ENCODE measurements at regions not wholly inside any gene's neighbourhood (a gene's known extent, or its start where the extent isn't known, plus 50 kb on each side); places are given as distances from the start of the nearest gene placed in this dataset.

GRCh38 chr12:24143928-24144327, 194.5 kb upstream of the SOX5 start:
- Histone ChIP-seq H3K23ac (ENCODE audit: low read depth, low read length) (no peak overlapping the region), H3K56ac (ENCODE audit: extremely low read depth, insufficient read depth, low read length) (no peak overlapping the region), H3K9me1 (ENCODE audit: insufficient read depth, low read length) (no peaks in the 10 kb centered on the region; the same call in 1 of the 2 replicates), H2AK9ac (replicated peaks; ENCODE audit: low read depth, low read length, poor library complexity) (no peak overlapping the region), H3K4ac (ENCODE audit: low read depth, low read length) (no peak overlapping the region), H2BK120ac (ENCODE audit: low read depth, low read length) (no peak overlapping the region), H3K27ac (ENCODE audit: insufficient read depth, low read length) (no peak overlapping the region), H3K36me3 (ENCODE audit: control insufficient read depth, insufficient read depth, low read length) (no peaks in the 10 kb centered on the region), H3K14ac (replicated peaks; ENCODE audit: low read depth, low read length) (no peak overlapping the region), H3K79me1 (ENCODE audit: low read depth in 1 of 2, low read length in 2 of 2) (no peaks in the 10 kb centered on the region), H4K5ac (ENCODE audit: low read depth, low read length) (no peak overlapping the region), H4K8ac (ENCODE audit: low read depth in 2 of 2, low read length in 2 of 2) (no peak overlapping the region), H3K9ac (ENCODE audit: low read depth, low read length) (no peak overlapping the region), H3K4me3 (ENCODE audit: insufficient read depth, low read depth, low read length) (no peak overlapping the region), H2BK20ac (ENCODE audit: low read depth, low read length) (no peak overlapping the region), H2BK15ac (ENCODE audit: low read depth, low read length) (no peak overlapping the region), H4K20me1 (ENCODE audit: insufficient read depth, low read length) (no peaks in the 10 kb centered on the region), H3K18ac (ENCODE audit: low read depth, low read length) (no peak overlapping the region), H2AK5ac (ENCODE audit: low read depth, low read length) (no peak overlapping the region), H3K27me3 (ENCODE audit: control insufficient read depth, insufficient read depth, low read length) (no peaks in the 10 kb centered on the region), H2AFZ (replicated peaks; ENCODE audit: low read length, poor library complexity) (no peak overlapping the region), H2BK5ac (ENCODE audit: low read depth, low read length, poor library complexity, severe bottlenecking) (no peak overlapping the region), H3K4me1 (ENCODE audit: control insufficient read depth, insufficient read depth, low read length) (no peaks in the 10 kb centered on the region), H3K9me3 (ENCODE audit: control insufficient read depth, insufficient read depth, low read length) (no peaks in the 10 kb centered on the region), H4K91ac (ENCODE audit: insufficient read depth, low read depth, low read length) (no peak overlapping the region), H3K4me2 (ENCODE audit: low read depth, low read length) (no peak overlapping the region)
- dilution Hi-C loops (cut with HindIII; ENCODE audit: low sequenced_read_pairs, unreplicated experiment): no loop called here
- ChIA-PET POLR2A (ENCODE audit: unreplicated experiment) (interaction anchor here (0.6 kb wide), 1 partner anchor 660 kb away, joined by 6 read pairs; no protein-coding TSS in a partner anchor), CTCF (interaction anchor here (0.7 kb wide), 1 partner anchor 521 kb away, joined by 4 read pairs; no protein-coding TSS in a partner anchor)
- TF ChIP-seq BHLHE40 (IDR thresholded peaks at IDR 0.05; ENCODE audit: low read depth, low read length): no peak
- no peak for TF ChIP-seq RFX5 (IDR thresholded peaks at IDR 0.05; ENCODE audit: low read depth, low read length)
- TF ChIP-seq POLR2A (IDR thresholded peaks at IDR 0.05; ENCODE audit: low read depth, low read length): no peak
- TF ChIP-seq USF2 (IDR thresholded peaks at IDR 0.05; ENCODE audit: low read depth, low read length): no peak
- TF ChIP-seq SMC3 (IDR thresholded peaks at IDR 0.05; ENCODE audit: low read depth, low read length): no peak
- no peak for TF ChIP-seq CHD1 (IDR thresholded peaks at IDR 0.05; ENCODE audit: low read depth, low read length)
- TF ChIP-seq CTCF (conservative IDR thresholded peaks at IDR 0.05; ENCODE audit: low read depth, low read length): no peak
- TF ChIP-seq CEBPB (IDR thresholded peaks at IDR 0.05; ENCODE audit: low read depth, low read length): no peak
- no peak for TF ChIP-seq NFE2L2 (IDR thresholded peaks at IDR 0.05; ENCODE audit: low read depth, low read length)
- no peak for TF ChIP-seq MAZ (IDR thresholded peaks at IDR 0.05; ENCODE audit: borderline replicate concordance, low read depth, low read length)
- TF ChIP-seq MAFK (IDR thresholded peaks at IDR 0.05; ENCODE audit: low read depth, low read length): no peak
- no peak for TF ChIP-seq RAD21 (IDR thresholded peaks at IDR 0.05; ENCODE audit: low read length)
- no peak for TF ChIP-seq RCOR1 (IDR thresholded peaks at IDR 0.05; ENCODE audit: insufficient replicate concordance, low read length)
- no peak for TF ChIP-seq ELK1 (IDR thresholded peaks at IDR 0.05; ENCODE audit: borderline replicate concordance, low read depth, low read length)
- TF ChIP-seq MXI1 (IDR thresholded peaks at IDR 0.05; ENCODE audit: borderline replicate concordance, low read depth, low read length): no peak
- intact Hi-C loops (cut with micrococcal nuclease): no loop called here
- no TSS peak for BruUV-seq (replicated peaks)
- ATAC-seq (ENCODE audit: low read depth) (no peak), DNase-seq (no peak)
- in situ Hi-C loops (cut with MboI; ENCODE audit: low sequenced_read_pairs): no loop called here

Data from IMR-90 (cell line).